ENCODE measurements at regions not wholly inside any gene's neighbourhood (a gene's known extent, or its start where the extent isn't known, plus 50 kb on each side); places are given as distances from the start of the nearest gene placed in this dataset.

GRCh38 chr1:74913978-74914377 is 181.0 kb downstream of the TYW3 start:
- H3K27ac Mint-ChIP-seq = no peak overlapping the region
- H3K9me3 Mint-ChIP-seq = peaks cover 26% of the 10 kb centered on the region
- ATAC-seq (ENCODE audit: poor library complexity) (no peak), DNase-seq (no peak)
- H3K27ac ChIP-seq (ENCODE audit: low read depth in 1 of 2, low read length in 2 of 2) = no peak overlapping the region
- CTCF ChIA-PET = no interaction called here
- H3K4me3 ChIP-seq (ENCODE audit: low read length) = no peak overlapping the region
- H3K36me3 ChIP-seq (ENCODE audit: insufficient read depth, low read length) = no peaks in the 10 kb centered on the region
- intact Hi-C loops (cut with DNase I, micrococcal nuclease) = loop anchor here in 1 of 2 experiments (10.0 kb wide), 1 partner anchor 1349 kb away; no protein-coding TSS in a partner anchor
- peaks cover 0 to 3% of the 10 kb centered on the region in 2 experiments for H3K9me3 ChIP-seq (ENCODE audit: control insufficient read depth in 1 of 2, insufficient read depth in 1 of 2, low read length in 2 of 2)
- H3K4me3 Mint-ChIP-seq = no peak overlapping the region
- H3K4me1 Mint-ChIP-seq (ENCODE audit: low read depth) = no peaks in the 10 kb centered on the region
- H3K4me1 ChIP-seq (ENCODE audit: insufficient read depth, low read length) = no peaks in the 10 kb centered on the region
- no peak for TF ChIP-seq CTCF (IDR thresholded peaks at IDR 0.05)
- POLR2A ChIA-PET = no interaction called here
- no peaks in the 10 kb centered on the region for H3K27me3 ChIP-seq (ENCODE audit: control insufficient read depth in 1 of 2, insufficient read depth in 2 of 2, low read length in 2 of 2)
- H3K27me3 Mint-ChIP-seq = no peaks in the 10 kb centered on the region
- H3K36me3 Mint-ChIP-seq (ENCODE audit: low read depth) = no peaks in the 10 kb centered on the region

- TF ChIP-seq CTCF (IDR thresholded peaks at IDR 0.05) = no peak
- Histone ChIP-seq H3K4me3 (ENCODE audit: low read length) (no peak overlapping the region), H3K4me1 (ENCODE audit: insufficient read depth, low read length) (no peaks in the 10 kb centered on the region), H3K27ac (ENCODE audit: low read depth in 1 of 2, low read length in 2 of 2) (no peak overlapping the region), H3K9me3 (ENCODE audit: control insufficient read depth in 1 of 2, insufficient read depth in 1 of 2, low read length in 2 of 2) (peaks cover 0 to 4% of the 10 kb centered on the region in 2 experiments), H3K36me3 (ENCODE audit: insufficient read depth, low read length) (no peaks in the 10 kb centered on the region), H3K27me3 (ENCODE audit: control insufficient read depth in 1 of 2, insufficient read depth in 2 of 2, low read length in 2 of 2) (no peaks in the 10 kb centered on the region)
- Mint-ChIP-seq H3K36me3 (ENCODE audit: low read depth) (no peaks in the 10 kb centered on the region), H3K9me3 (peaks cover 12% of the 10 kb centered on the region), H3K27ac (no peak overlapping the region), H3K27me3 (no peaks in the 10 kb centered on the region), H3K4me1 (ENCODE audit: low read depth) (no peaks in the 10 kb centered on the region), H3K4me3 (no peak overlapping the region)
- ATAC-seq (ENCODE audit: poor library complexity) (no peak), DNase-seq (no peak)
- ChIA-PET CTCF (no interaction called here), POLR2A (no interaction called here)
- intact Hi-C loops (cut with DNase I, micrococcal nuclease) = no loop called here
Measured at GRCh38 chr1:74933500-74933899, 200.5 kb downstream of the TYW3 start.

- intact Hi-C loops (cut with DNase I, micrococcal nuclease) = no loop called here
- POLR2A ChIA-PET = no interaction called here
Measured at GRCh38 chr1:74935446-74935845, 198.7 kb upstream of the LHX8 start.

More at GRCh38 chr1:74935446-74935845, 198.7 kb upstream of the LHX8 start:
- Histone ChIP-seq H3K36me3 (ENCODE audit: insufficient read depth, low read length) (no peaks in the 10 kb centered on the region), H3K4me3 (ENCODE audit: low read length) (no peak overlapping the region), H3K4me1 (ENCODE audit: insufficient read depth, low read length) (no peaks in the 10 kb centered on the region), H3K9me3 (ENCODE audit: control insufficient read depth in 1 of 2, insufficient read depth in 1 of 2, low read length in 2 of 2) (peaks cover 0 to 8% of the 10 kb centered on the region in 2 experiments), H3K27me3 (ENCODE audit: control insufficient read depth in 1 of 2, insufficient read depth in 2 of 2, low read length in 2 of 2) (no peaks in the 10 kb centered on the region), H3K27ac (ENCODE audit: low read depth in 1 of 2, low read length in 2 of 2) (no peak overlapping the region)
- peaks cover 5% of the 10 kb centered on the region for H3K9me3 Mint-ChIP-seq
- TF ChIP-seq CTCF (IDR thresholded peaks at IDR 0.05) = no peak
- ATAC-seq (ENCODE audit: poor library complexity) (no peak), DNase-seq (no peak)
- H3K4me3 Mint-ChIP-seq = no peak overlapping the region
- H3K27me3 Mint-ChIP-seq = no peaks in the 10 kb centered on the region
- H3K27ac Mint-ChIP-seq = no peak overlapping the region
- H3K36me3 Mint-ChIP-seq (ENCODE audit: low read depth) = no peaks in the 10 kb centered on the region
- CTCF ChIA-PET = no interaction called here
- no peaks in the 10 kb centered on the region for H3K4me1 Mint-ChIP-seq (ENCODE audit: low read depth)
